Loucy (cell line): ENCODE measurements at regions not wholly inside any gene's neighbourhood (a gene's known extent, or its start where the extent isn't known, plus 50 kb on each side); places are given as distances from the start of the nearest gene placed in this dataset.

ENCODE experiments used
- H2AFZ ChIP-seq: fragments of 200-600 bp; sonication (generic); 2 replicates; pipeline ENCODE4 v1.6.0; 2016; ENCODE audit warnings: antibody characterized with exemption, mild to moderate bottlenecking, low read length, moderate library complexity
- H3F3A ChIP-seq: fragments of 200-600 bp; 2 replicates; pipeline ENCODE4 v1.6.0; 2016; ENCODE audit warnings: antibody characterized with exemption, low read depth, mild to moderate bottlenecking
- H3K27me3 ChIP-seq: fragments of 200-600 bp; sonication (generic); 2 replicates; pipeline ENCODE4 v1.6.1; 2014; ENCODE audit warnings: low read length, mild to moderate bottlenecking; ENCODE audit not compliant: insufficient read depth, poor library complexity, severe bottlenecking
- H3K36me3 ChIP-seq: fragments of 200-600 bp; sonication (generic); 2 replicates; pipeline ENCODE4 v1.6.1; 2016; ENCODE audit warnings: low read length; ENCODE audit not compliant: insufficient read depth
- H3K4me1 ChIP-seq: fragments of 200-600 bp; sonication (generic); 2 replicates; pipeline ENCODE4 v1.5.1; 2014; ENCODE audit warnings: low read length, mild to moderate bottlenecking; ENCODE audit not compliant: insufficient read depth, poor library complexity, severe bottlenecking
- H3K4me2 ChIP-seq: fragments of 200-600 bp; sonication (generic); 2 replicates; pipeline ENCODE4 v1.6.0; 2014; ENCODE audit warnings: antibody characterized with exemption, low read length, low read depth, mild to moderate bottlenecking; ENCODE audit not compliant: poor library complexity, severe bottlenecking
- H3K4me3 ChIP-seq: fragments of 200-600 bp; sonication (generic); 2 replicates; pipeline ENCODE4 v1.5.1; 2014; ENCODE audit warnings: low read length, mild to moderate bottlenecking, mixed read lengths; ENCODE audit not compliant: poor library complexity, severe bottlenecking
- H3K79me2 ChIP-seq: fragments of 200-600 bp; sonication (generic); 2 replicates; pipeline ENCODE4 v1.6.1; 2014; ENCODE audit warnings: low read length; ENCODE audit not compliant: insufficient read depth
- H3K9ac ChIP-seq: fragments of 200-600 bp; sonication (generic); 2 replicates; pipeline ENCODE4 v1.6.0; 2014; ENCODE audit warnings: mild to moderate bottlenecking, low read depth, low read length, moderate library complexity; ENCODE audit not compliant: poor library complexity, severe bottlenecking
- H3K9me2 ChIP-seq: fragments of 200-600 bp; sonication (generic); replicated peaks from 2 replicates; pipeline ENCODE4 v1.6.1; 2016; ENCODE audit warnings: low read depth, low read length, mixed read lengths
- H3K9me3 ChIP-seq: fragments of 200-600 bp; sonication (generic); 2 replicates; pipeline ENCODE4 v1.6.1; 2014; ENCODE audit warnings: mild to moderate bottlenecking, antibody characterized with exemption, low read length, low read depth; ENCODE audit not compliant: insufficient read depth
- H4K20me1 ChIP-seq: fragments of 200-600 bp; sonication (generic); 2 replicates; pipeline ENCODE4 v1.6.0; 2014; ENCODE audit warnings: antibody characterized with exemption, low read length, mild to moderate bottlenecking; ENCODE audit not compliant: insufficient read depth, poor library complexity, severe bottlenecking
- EZH2phosphoT487 ChIP-seq: fragments of 200-600 bp; IDR thresholded peaks from 2 replicates; pipeline ENCODE4 v1.6.1; 2018; ENCODE audit warnings: antibody characterized with exemption, mild to moderate bottlenecking, moderate library complexity, borderline replicate concordance
- TF ChIP-seq, protein P1 (sequence below): fragments of 200-600 bp; sonication (generic); conservative IDR thresholded peaks from 2 replicates; pipeline ENCODE4 v1.5.1; 2014; ENCODE audit warnings: mild to moderate bottlenecking, antibody characterized with exemption, low read length

DNA sequence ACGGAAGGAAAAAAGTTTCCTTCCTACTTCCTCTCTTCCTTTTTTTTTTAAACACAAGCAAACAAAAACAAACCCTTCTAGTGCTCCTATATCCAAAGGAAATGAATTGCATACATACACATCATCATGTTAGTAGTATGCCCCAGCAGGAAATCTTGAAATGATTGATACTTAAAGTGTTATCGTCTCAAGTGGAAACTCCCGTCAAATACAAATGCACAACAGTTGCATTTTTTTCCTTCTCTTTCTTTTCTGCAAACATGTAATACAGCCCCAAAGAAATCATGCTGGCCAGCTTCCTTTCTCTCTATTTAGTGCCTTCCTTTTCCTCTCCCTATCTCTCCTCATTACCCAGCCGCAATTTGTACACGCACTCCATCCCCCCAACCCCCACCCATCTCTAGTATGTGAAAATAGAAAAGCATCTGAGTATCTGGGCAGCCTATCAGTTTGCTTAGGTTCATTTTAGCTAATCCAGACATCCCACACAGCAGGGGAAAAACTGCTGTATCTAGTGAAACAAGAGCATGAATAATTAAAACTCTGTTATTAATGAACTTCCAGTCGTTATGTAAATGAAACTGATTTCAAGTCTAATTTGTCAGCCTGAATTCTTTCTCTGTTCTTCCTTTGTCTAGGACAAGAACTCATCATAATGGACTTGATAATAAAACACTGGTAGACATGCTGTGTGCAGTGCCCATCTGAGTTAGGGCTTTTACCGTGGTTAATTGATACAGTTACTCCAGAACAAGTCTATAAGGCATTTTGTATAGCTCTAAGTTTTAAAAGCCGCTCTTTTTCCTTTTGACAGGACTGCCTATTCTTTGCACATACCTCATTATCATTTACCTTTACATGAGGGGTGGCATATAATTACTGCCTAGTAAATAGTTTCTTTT, 336.5 kb upstream of the ADGRL2 start:
- no peak for TF ChIP-seq EZH2phosphoT487
- no peak overlapping the region for H2AFZ ChIP-seq
- H3K79me2 ChIP-seq, result no peaks in the 10 kb centered on the region

DNA sequence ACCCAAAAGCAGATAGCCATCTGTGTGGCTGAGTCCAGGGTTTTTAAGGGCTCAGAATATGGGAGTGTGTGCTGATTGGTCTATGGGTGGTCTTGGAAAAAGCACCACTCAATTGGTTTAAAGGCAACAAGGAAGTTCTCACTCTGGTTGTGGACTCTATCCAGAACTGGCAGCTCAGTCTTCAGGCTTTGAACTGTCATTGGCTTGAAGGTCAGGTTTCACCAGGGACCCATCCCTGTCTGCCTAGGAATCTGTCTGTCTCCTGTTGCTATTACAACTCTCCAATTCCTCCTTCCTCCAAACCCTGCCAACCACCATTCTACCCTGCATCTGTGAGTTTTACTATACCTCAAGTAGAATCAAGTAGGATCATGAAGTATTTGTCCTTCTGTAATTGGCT, 341.7 kb upstream of the ADGRL2 start:
- no peak overlapping the region for H2AFZ ChIP-seq
- no peaks in the 10 kb centered on the region for H3K4me1 ChIP-seq
- no peaks in the 10 kb centered on the region for H3K36me3 ChIP-seq
- TF ChIP-seq EZH2phosphoT487, result no peak
- TF ChIP-seq, protein P1, sequence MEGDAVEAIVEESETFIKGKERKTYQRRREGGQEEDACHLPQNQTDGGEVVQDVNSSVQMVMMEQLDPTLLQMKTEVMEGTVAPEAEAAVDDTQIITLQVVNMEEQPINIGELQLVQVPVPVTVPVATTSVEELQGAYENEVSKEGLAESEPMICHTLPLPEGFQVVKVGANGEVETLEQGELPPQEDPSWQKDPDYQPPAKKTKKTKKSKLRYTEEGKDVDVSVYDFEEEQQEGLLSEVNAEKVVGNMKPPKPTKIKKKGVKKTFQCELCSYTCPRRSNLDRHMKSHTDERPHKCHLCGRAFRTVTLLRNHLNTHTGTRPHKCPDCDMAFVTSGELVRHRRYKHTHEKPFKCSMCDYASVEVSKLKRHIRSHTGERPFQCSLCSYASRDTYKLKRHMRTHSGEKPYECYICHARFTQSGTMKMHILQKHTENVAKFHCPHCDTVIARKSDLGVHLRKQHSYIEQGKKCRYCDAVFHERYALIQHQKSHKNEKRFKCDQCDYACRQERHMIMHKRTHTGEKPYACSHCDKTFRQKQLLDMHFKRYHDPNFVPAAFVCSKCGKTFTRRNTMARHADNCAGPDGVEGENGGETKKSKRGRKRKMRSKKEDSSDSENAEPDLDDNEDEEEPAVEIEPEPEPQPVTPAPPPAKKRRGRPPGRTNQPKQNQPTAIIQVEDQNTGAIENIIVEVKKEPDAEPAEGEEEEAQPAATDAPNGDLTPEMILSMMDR, result no peak
- no peaks in the 10 kb centered on the region for H3F3A ChIP-seq
- H3K4me3 ChIP-seq, result no peak overlapping the region
- no peaks in the 10 kb centered on the region for H3K9me3 ChIP-seq
- no peak overlapping the region for H3K4me2 ChIP-seq
- no peaks in the 10 kb centered on the region for H3K9me2 ChIP-seq
- no peak overlapping the region for H3K9ac ChIP-seq
- no peaks in the 10 kb centered on the region for H3K27me3 ChIP-seq
- no peaks in the 10 kb centered on the region for H3K79me2 ChIP-seq
- H4K20me1 ChIP-seq, result no peaks in the 10 kb centered on the region

More for the DNA sequence above, 336.5 kb upstream of the ADGRL2 start:
- no peaks in the 10 kb centered on the region for H3K9me3 ChIP-seq
- H3K9me2 ChIP-seq, result no peaks in the 10 kb centered on the region
- H3K36me3 ChIP-seq, result no peaks in the 10 kb centered on the region
- H3F3A ChIP-seq, result no peaks in the 10 kb centered on the region
- H3K4me2 ChIP-seq, result no peak overlapping the region
- no peaks in the 10 kb centered on the region for H3K27me3 ChIP-seq
- H3K4me1 ChIP-seq, result no peaks in the 10 kb centered on the region
- H3K4me3 ChIP-seq, result no peak overlapping the region
- H3K9ac ChIP-seq, result no peak overlapping the region
- H4K20me1 ChIP-seq, result no peaks in the 10 kb centered on the region

DNA sequence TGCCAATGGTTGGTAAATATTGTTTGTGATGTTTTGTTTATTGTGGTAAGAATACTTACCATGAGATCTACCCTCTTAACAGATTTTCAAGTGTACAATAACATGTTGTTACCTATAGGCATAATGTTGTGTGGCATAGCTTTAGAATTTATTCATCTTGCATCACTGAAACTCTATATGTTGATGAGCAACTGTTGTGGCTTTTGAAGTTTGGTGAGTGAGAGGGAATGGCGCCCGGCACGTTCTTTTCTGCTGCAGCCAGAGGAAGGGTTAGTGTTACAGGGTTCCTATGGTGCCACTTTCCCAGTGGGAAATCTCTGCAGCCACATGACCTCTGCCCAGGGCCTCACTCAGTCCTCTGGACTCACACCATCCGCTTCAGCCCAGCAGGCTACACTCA, 342.5 kb upstream of the ADGRL2 start:
- Histone ChIP-seq H3K4me3 (no peak overlapping the region), H3K36me3 (no peaks in the 10 kb centered on the region), H3K4me1 (no peaks in the 10 kb centered on the region), H3F3A (no peaks in the 10 kb centered on the region), H3K27me3 (no peaks in the 10 kb centered on the region), H3K9me2 (no peaks in the 10 kb centered on the region), H4K20me1 (no peaks in the 10 kb centered on the region), H2AFZ (no peak overlapping the region), H3K4me2 (no peak overlapping the region), H3K79me2 (no peaks in the 10 kb centered on the region), H3K9me3 (no peaks in the 10 kb centered on the region), H3K9ac (no peak overlapping the region)
- TF ChIP-seq EZH2phosphoT487, result no peak
- TF ChIP-seq, protein P1, result no peak

DNA sequence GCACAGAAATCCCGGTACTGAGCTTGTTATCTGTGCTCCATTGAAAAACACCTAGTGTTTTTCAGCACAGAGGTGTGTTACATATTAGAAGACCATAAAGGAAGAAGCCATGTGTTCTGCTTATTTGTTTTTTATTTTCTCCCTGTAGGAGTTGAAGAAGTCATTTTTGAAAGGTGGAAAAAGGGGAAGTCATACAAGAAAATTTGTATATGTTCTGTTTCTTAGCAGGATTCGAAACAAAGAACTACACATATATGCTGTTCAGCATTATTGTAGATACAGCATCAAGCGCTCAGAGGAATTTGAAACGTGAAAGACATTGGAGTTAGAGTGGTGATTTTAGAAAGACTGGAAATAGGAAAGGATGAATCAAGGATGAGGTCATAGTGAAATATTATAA, 345.3 kb upstream of the ADGRL2 start:
- Histone ChIP-seq H3K27me3 (no peaks in the 10 kb centered on the region), H3K4me3 (no peak overlapping the region), H3K9me3 (no peaks in the 10 kb centered on the region), H2AFZ (no peak overlapping the region), H3K36me3 (no peaks in the 10 kb centered on the region), H4K20me1 (no peaks in the 10 kb centered on the region), H3K4me2 (no peak overlapping the region), H3K4me1 (no peaks in the 10 kb centered on the region), H3K9me2 (no peaks in the 10 kb centered on the region), H3K79me2 (no peaks in the 10 kb centered on the region), H3F3A (no peaks in the 10 kb centered on the region), H3K9ac (no peak overlapping the region)
- TF ChIP-seq, protein P1, result no peak
- no peak for TF ChIP-seq EZH2phosphoT487
